Mesothelial cell of epicardium (in vitro differentiated cells): ENCODE measurements at regions not wholly inside any gene's neighbourhood (a gene's known extent, or its start where the extent isn't known, plus 50 kb on each side); places are given as distances from the start of the nearest gene placed in this dataset.

Experiments used
- DNase-seq, 2 experiments: peaks; one replicate each; pipeline ENCODE4 v3.0.0; 2021; ENCODE audit warnings: low spot score in 2 of 2; ENCODE audit not compliant: unreplicated experiment in 2 of 2
- H3K27ac Mint-ChIP-seq: 2 replicates; pipeline ENCODE4 v1.8.0; 2021; ENCODE audit warnings: mixed read lengths
- H3K27me3 Mint-ChIP-seq: 2 replicates; pipeline ENCODE4 v1.8.0; 2021; ENCODE audit warnings: low read depth, mixed read lengths
- H3K36me3 Mint-ChIP-seq: 2 replicates; pipeline ENCODE4 v1.8.0; 2021; ENCODE audit warnings: mixed read lengths
- H3K4me1 Mint-ChIP-seq: 2 replicates; pipeline ENCODE4 v1.8.0; 2021; ENCODE audit warnings: mixed read lengths
- H3K4me3 Mint-ChIP-seq: 2 replicates; pipeline ENCODE4 v1.8.0; 2021; ENCODE audit warnings: mild to moderate bottlenecking, moderate library complexity, mixed read lengths
- H3K9me3 Mint-ChIP-seq: 2 replicates; pipeline ENCODE4 v1.8.0; 2021; ENCODE audit warnings: mixed read lengths
- CTCF ChIP-seq: fragments of 200-600 bp; sonication (generic); IDR thresholded peaks from one replicate; pipeline ENCODE4 v1.5.0; 2021; ENCODE audit warnings: antibody characterized with exemption; ENCODE audit not compliant: unreplicated experiment

DNA sequence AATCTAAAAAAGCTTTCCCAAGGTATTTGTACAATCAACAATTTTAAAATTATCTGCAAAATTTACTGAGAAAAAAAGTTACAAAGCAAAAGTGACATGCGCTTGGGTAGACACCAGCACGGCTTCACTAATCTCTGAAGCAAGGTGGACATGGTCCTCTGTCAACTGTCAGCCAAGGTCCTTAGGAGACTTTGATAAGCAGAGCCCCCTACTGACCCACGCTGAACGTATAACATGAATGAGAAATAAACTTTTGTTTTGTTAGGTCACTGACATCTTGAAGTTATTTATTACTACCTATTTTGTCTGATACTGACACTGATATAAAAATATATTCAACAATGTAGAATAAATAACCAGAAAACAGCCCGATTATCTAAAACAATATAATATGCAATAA lies 100.7 kb upstream of the OBI1 start:
- Mint-ChIP-seq H3K27ac (no peak overlapping the region), H3K4me1 (no peaks in the 10 kb centered on the region), H3K4me3 (no peak overlapping the region), H3K9me3 (no peaks in the 10 kb centered on the region), H3K27me3 (peaks cover 40% of the 10 kb centered on the region), H3K36me3 (no peaks in the 10 kb centered on the region)
- no peak for TF ChIP-seq CTCF
- no peak for DNase-seq

GRCh38 chr13:78758549-78758948 lies 99.6 kb upstream of the OBI1 start:
- Mint-ChIP-seq H3K27me3 (peaks cover 41% of the 10 kb centered on the region), H3K4me3 (no peak overlapping the region), H3K4me1 (no peaks in the 10 kb centered on the region), H3K27ac (no peak overlapping the region), H3K36me3 (no peaks in the 10 kb centered on the region), H3K9me3 (no peaks in the 10 kb centered on the region)
- DNase-seq, result no peak
- TF ChIP-seq CTCF, result no peak

DNA sequence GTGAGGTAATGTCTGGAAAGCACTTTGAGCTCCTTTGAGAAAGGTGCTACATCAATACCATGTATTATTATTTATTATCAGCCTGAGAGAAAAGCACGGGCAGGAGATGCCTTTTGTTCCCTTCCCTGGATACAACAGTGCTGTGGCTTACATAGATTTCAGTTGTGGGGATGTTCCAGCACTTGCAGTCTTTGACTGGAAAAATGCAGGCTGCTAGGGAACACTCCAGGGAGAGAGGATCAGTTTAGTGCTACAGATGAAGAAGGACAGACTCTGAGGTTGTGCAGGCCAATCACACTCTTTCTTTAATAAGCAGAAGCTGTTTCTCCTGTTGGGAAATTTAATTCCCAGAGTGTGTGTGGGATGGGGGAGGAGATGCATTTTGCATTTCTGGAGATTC lies 94.5 kb upstream of the OBI1 start:
- H3K27me3 Mint-ChIP-seq, result peaks cover 46% of the 10 kb centered on the region
- no peaks in the 10 kb centered on the region for H3K36me3 Mint-ChIP-seq
- TF ChIP-seq CTCF, result no peak
- no peak overlapping the region for H3K4me3 Mint-ChIP-seq
- no peaks in the 10 kb centered on the region for H3K9me3 Mint-ChIP-seq
- no peaks in the 10 kb centered on the region for H3K4me1 Mint-ChIP-seq
- no peak overlapping the region for H3K27ac Mint-ChIP-seq
- DNase-seq, result no peak

- H3K36me3 Mint-ChIP-seq, result no peaks in the 10 kb centered on the region
- no peak overlapping the region for H3K4me3 Mint-ChIP-seq
- no peak for TF ChIP-seq CTCF
- H3K27me3 Mint-ChIP-seq, result peaks cover 54% of the 10 kb centered on the region
- H3K4me1 Mint-ChIP-seq, result no peaks in the 10 kb centered on the region
- no peaks in the 10 kb centered on the region for H3K9me3 Mint-ChIP-seq
- DNase-seq, result no peak
- no peak overlapping the region for H3K27ac Mint-ChIP-seq
Measured at GRCh38 chr13:78750735-78751134, 91.8 kb upstream of the OBI1 start.

GRCh38 chr13:78743973-78744372 lies 85.0 kb upstream of the OBI1 start:
- no peak for DNase-seq
- no peak overlapping the region for H3K4me3 Mint-ChIP-seq
- H3K36me3 Mint-ChIP-seq, result no peaks in the 10 kb centered on the region
- H3K4me1 Mint-ChIP-seq, result no peaks in the 10 kb centered on the region
- H3K27me3 Mint-ChIP-seq, result peaks cover 55% of the 10 kb centered on the region
- TF ChIP-seq CTCF, result no peak
- H3K27ac Mint-ChIP-seq, result no peak overlapping the region
- no peaks in the 10 kb centered on the region for H3K9me3 Mint-ChIP-seq

- Mint-ChIP-seq H3K27me3 (peaks cover 44% of the 10 kb centered on the region), H3K36me3 (no peaks in the 10 kb centered on the region), H3K9me3 (no peaks in the 10 kb centered on the region), H3K27ac (no peak overlapping the region), H3K4me3 (no peak overlapping the region), H3K4me1 (no peaks in the 10 kb centered on the region)
- no peak for DNase-seq
- no peak for TF ChIP-seq CTCF
Measured at GRCh38 chr13:78742659-78743058, 83.7 kb upstream of the OBI1 start.
